Heart right ventricle (tissue), 16 donors: ENCODE measurements at regions not wholly inside any gene's neighbourhood (a gene's known extent, or its start where the extent isn't known, plus 50 kb on each side); places are given as distances from the start of the nearest gene placed in this dataset.

ENCODE experiments used
- ATAC-seq, 8 donors: fragments of 200-7000 bp; cut with Tn5 transposase; one replicate each; pipeline ENCODE4 v1.9.1; 2020; ENCODE audit warnings: mild to moderate bottlenecking in 8 of 8, moderate library complexity in 8 of 8, moderate number of reproducible peaks in 1 of 8
- DNase-seq, 2 donors: peaks; one replicate each; pipeline ENCODE4 v3.0.0-alpha.2; 2020
- H3K27ac ChIP-seq, 10 donors: fragments of 200-600 bp; sonication (generic) in 2 of 10; one replicate each; pipeline versions ENCODE4 v1.5.0 to v1.8.0; 2020 to 2022; ENCODE audit warnings: mild to moderate bottlenecking in 3 of 10
- H3K27me3 ChIP-seq, 7 donors: fragments of 200-600 bp; one replicate each; pipeline ENCODE4 v1.8.0; 2021 to 2022; ENCODE audit warnings: mild to moderate bottlenecking in 2 of 7
- H3K36me3 ChIP-seq, 9 donors: fragments of 200-600 bp; sonication (generic) in 1 of 9; one replicate each; pipeline versions ENCODE4 v1.5.0 to v1.8.0; 2020 to 2022; ENCODE audit warnings: mild to moderate bottlenecking in 2 of 9
- H3K4me1 ChIP-seq, 9 donors: fragments of 200-600 bp; sonication (generic) in 1 of 9; one replicate each; pipeline versions ENCODE4 v1.5.0 to v1.8.0; 2020 to 2022; ENCODE audit warnings: mild to moderate bottlenecking in 4 of 9
- H3K4me3 ChIP-seq, 10 donors: fragments of 200-600 bp; sonication (generic) in 2 of 10; one replicate each; pipeline versions ENCODE4 v1.5.0 to v1.8.0; 2020 to 2022; ENCODE audit warnings: mild to moderate bottlenecking in 7 of 10, moderate library complexity in 2 of 10
- H3K9me3 ChIP-seq, 11 donors: fragments of 200-600 bp in 10 of 11; sonication (generic) in 2 of 11; one replicate each; pipeline versions ENCODE4 v1.5.0 to v1.8.0; 2013 to 2022; ENCODE audit warnings: mild to moderate bottlenecking in 2 of 11, control low read depth in 1 of 11, moderate library complexity in 1 of 11
- WGBS, 2 donors: extraction: QIAGEN DNeasy Blood & Tissue Kit; methylation state at CpG; one replicate each; pipeline ENCODE4 v1.1.7; 2013; ENCODE audit warnings: inconsistent platforms in 1 of 2; 5-methylcytosine and 5-hydroxymethylcytosine counted together
- intact Hi-C, 10 donors: fragments of 100-400 bp; cut with DNase I; formaldehyde crosslinking; loops; one replicate each; pipeline versions ENCODE4 v1.11.1 to v1.14.2; 2022
- TF ChIP-seq, protein P1 (sequence below), 9 donors: fragments of 200-600 bp; sonication (generic) in 2 of 9; IDR thresholded peaks; one replicate each; pipeline versions ENCODE4 v1.5.0 to v1.8.0; 2021 to 2022; ENCODE audit warnings: antibody characterized with exemption in 9 of 9, mild to moderate bottlenecking in 5 of 9, moderate library complexity in 1 of 9
- donor health status: Arrhythmogenic right ventricular cardiomyopathy.
- donor health status: ischemic (EF 13 %, LVEDD 7.1; RV severe dilation, severe dysfunction).
- donor health status: healthy with polysubstance abuse.
- donor health status: DM: no; HTN: yes; CAD: no.
- donor health status: DM: no; HTN: no; CAD: no.
- donor health status: ischemic (EF 25% LVEDD 6.9; RV normal size, moderate dysfunction).
- donor health status: ischemic (EF 25% LVEDD 5.7; RV mildly dilated, moderate dysfunction).
- donor health status: healthy.
- donor health status: DM: yes; HTN: yes; CAD: no.
- donor health status: Ischemic cardiomyopathy.
- donor health status: ischemic (EF 35%, LVEDD 5.7; RV mildly dilated, moderate dysfunction).
- donor health status: nonischemic (EF 11% LVEDD 7.7; RV severe dilation, severe dysfunction).
- donor health status: DM: yes; HTN: yes; CAD: no.
- donor health status: PGD.
- donor health status: ischemic (EF 29% LVEDD 5.4; RV normal size, mild dysfunction).
- donor health status: nonischemic (EF 23%, LVEDD 6.1; RV moderate dilation, normal function).

DNA sequence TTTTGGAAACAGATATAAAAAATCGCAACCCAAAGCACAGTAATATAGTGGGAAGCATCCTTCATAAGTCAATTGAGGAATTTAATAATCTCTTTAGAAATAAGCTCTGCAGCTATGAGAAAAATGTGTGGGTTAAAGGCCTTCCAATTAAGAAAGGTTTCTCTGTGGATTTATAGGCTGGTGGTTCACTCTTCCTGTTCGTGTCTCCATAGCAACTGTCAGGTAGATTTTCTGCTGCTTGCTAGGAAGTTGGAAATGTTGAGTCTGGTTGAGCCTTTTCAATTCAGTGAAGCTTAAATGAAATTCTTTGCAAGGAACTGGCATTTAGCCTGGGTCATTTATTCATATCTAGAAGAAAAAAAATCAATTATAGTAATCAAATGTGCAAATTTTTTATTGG is 652.8 kb upstream of the CELF2 start:
- H3K27ac ChIP-seq, result no peak overlapping the region
- TF ChIP-seq, protein P1, sequence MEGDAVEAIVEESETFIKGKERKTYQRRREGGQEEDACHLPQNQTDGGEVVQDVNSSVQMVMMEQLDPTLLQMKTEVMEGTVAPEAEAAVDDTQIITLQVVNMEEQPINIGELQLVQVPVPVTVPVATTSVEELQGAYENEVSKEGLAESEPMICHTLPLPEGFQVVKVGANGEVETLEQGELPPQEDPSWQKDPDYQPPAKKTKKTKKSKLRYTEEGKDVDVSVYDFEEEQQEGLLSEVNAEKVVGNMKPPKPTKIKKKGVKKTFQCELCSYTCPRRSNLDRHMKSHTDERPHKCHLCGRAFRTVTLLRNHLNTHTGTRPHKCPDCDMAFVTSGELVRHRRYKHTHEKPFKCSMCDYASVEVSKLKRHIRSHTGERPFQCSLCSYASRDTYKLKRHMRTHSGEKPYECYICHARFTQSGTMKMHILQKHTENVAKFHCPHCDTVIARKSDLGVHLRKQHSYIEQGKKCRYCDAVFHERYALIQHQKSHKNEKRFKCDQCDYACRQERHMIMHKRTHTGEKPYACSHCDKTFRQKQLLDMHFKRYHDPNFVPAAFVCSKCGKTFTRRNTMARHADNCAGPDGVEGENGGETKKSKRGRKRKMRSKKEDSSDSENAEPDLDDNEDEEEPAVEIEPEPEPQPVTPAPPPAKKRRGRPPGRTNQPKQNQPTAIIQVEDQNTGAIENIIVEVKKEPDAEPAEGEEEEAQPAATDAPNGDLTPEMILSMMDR (IDR thresholded peaks at IDR 0.05), result no peak
- 82 to 88% methylated on average over 2 of the region's 2 CpGs for WGBS, 2 donors
- no peak for ATAC-seq
- intact Hi-C loops, result no loop called here
- H3K4me3 ChIP-seq, result no peak overlapping the region
- DNase-seq, result no peak
- no peaks in the 10 kb centered on the region for H3K9me3 ChIP-seq
- H3K36me3 ChIP-seq, result no peaks in the 10 kb centered on the region
- peaks cover 0 to 10% (median 0%) of the 10 kb centered on the region in 9 donors for H3K4me1 ChIP-seq
- H3K27me3 ChIP-seq, result no peaks in the 10 kb centered on the region

DNA sequence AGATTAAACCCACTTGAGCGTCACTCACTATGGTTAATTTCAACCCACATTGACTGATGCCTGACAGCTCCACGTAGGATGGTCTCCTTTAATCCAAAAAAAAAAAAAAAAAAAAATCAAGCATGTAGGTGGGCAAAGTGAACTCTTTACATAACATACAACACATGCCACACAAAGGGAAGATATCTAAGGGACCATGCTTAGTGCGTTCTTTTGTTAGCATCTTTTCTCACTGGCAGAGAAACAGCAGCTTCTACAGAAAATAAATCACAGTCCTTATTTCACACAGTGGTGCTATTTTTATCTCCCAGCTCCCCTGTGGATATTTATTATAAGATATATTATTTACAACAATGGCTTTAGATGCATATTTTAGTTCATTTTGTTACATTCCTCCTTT is 652.0 kb upstream of the CELF2 start:
- H3K4me1 ChIP-seq, result peaks cover 0 to 10% (median 0%) of the 10 kb centered on the region in 9 donors
- TF ChIP-seq, protein P1 (IDR thresholded peaks at IDR 0.05), result no peak
- no peaks in the 10 kb centered on the region for H3K9me3 ChIP-seq
- no peaks in the 10 kb centered on the region for H3K36me3 ChIP-seq
- DNase-seq (no peak), ATAC-seq (no peak)
- no peaks in the 10 kb centered on the region for H3K27me3 ChIP-seq
- H3K4me3 ChIP-seq, result no peak overlapping the region
- intact Hi-C loops, result no loop called here
- 77 to 83% methylated on average over 3 of the region's 3 CpGs for WGBS, 2 donors
- no peak overlapping the region for H3K27ac ChIP-seq

DNA sequence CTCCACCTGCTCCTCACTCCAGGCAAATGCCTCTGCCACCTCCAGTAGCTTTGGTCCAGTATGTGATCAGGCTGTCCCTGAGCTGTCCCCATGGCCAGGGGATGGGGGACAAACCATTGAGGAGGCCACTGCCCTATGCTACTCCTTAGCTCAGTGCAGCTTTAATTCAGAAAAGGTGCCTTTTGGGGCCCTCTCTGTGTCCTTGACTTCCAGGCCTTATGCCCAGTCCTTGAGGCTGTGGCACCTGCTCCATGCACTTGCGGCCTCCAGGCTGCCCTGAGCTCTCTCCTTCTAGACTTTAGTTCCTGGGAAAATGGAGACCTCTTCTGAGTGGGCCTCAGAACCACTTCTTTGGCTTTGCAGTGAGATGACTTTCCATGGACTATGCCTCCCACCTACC is 650.8 kb upstream of the CELF2 start:
- TF ChIP-seq, protein P1 (IDR thresholded peaks at IDR 0.05), result no peak
- no peak overlapping the region for H3K27ac ChIP-seq
- intact Hi-C loops, result no loop called here
- H3K4me3 ChIP-seq, result no peak overlapping the region
- peaks cover 0 to 10% (median 0%) of the 10 kb centered on the region in 9 donors for H3K4me1 ChIP-seq
- DNase-seq (no peak), ATAC-seq (no peak)
- no peaks in the 10 kb centered on the region for H3K9me3 ChIP-seq
- H3K36me3 ChIP-seq, result no peaks in the 10 kb centered on the region
- no peaks in the 10 kb centered on the region for H3K27me3 ChIP-seq
- WGBS, 2 donors, result 97 to 100% methylated on average over 1 of the region's 1 CpG

DNA sequence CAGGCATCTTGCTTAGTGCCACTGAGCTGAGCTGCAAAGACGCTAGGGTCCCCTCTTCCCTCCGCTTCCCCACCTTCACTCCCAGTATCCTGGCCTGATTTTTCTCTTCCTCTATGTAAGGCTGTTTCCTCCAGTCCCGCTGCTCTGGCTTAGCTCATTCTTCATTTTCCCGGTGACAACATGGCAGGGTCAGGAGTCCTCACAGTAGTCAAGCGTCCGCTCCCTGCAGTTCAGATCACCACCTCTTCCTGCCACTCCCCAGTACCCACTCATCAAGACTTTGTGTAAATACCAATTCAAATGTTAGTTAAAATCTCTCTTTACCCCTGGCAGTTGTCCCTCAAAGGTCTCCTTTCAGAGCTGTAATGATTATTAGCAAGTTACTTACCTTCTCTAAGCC is 650.4 kb upstream of the CELF2 start:
- H3K4me1 ChIP-seq, result peaks cover 0 to 10% (median 0%) of the 10 kb centered on the region in 9 donors
- no peak for ATAC-seq
- no peaks in the 10 kb centered on the region for H3K27me3 ChIP-seq
- no peak overlapping the region for H3K4me3 ChIP-seq
- H3K9me3 ChIP-seq, result no peaks in the 10 kb centered on the region
- no peak for DNase-seq
- no peaks in the 10 kb centered on the region for H3K36me3 ChIP-seq
- 67 to 80% methylated on average over 6 of the region's 6 CpGs for WGBS, 2 donors
- intact Hi-C loops, result no loop called here
- H3K27ac ChIP-seq, result no peak overlapping the region
- TF ChIP-seq, protein P1 (IDR thresholded peaks at IDR 0.05), result no peak
